GM12878 (cell line): ENCODE measurements at regions not wholly inside any gene's neighbourhood (a gene's known extent, or its start where the extent isn't known, plus 50 kb on each side); places are given as distances from the start of the nearest gene placed in this dataset.

Source experiments
- ATAC-seq: fragments of 200-7000 bp; cut with Tn5 transposase; 3 replicates; pipeline ENCODE4 v1.9.1; 2020; ENCODE audit warnings: mild to moderate bottlenecking, moderate library complexity
- BruUV-seq: library from RNA; stranded (reverse); fragments of 400-500 nt; replicated peaks from 2 replicates; lab custom pipeline; 2021; lab: Mats Ljungman, UMichigan
- CTCF ChIA-PET: fragments of 300-600 bp; sonication (Branson Sonifier 250); formaldehyde crosslinking; extraction: SDS; loops from one replicate; lab custom pipeline; 2021; ENCODE audit warnings: inconsistent platforms; lab: Yijun Ruan, JAX
- POLR2A ChIA-PET: fragments of 350-600 bp; formaldehyde crosslinking; extraction: SDS; loops from one replicate; lab custom pipeline; 2021; ENCODE audit warnings: inconsistent platforms; lab: Charles Lee
- RAD21 ChIA-PET: fragments of 300-600 bp; sonication (Branson Sonifier 250); formaldehyde crosslinking; loops from one replicate; lab custom pipeline; 2023; ENCODE audit warnings: antibody characterized with exemption; ENCODE audit not compliant: unreplicated experiment; lab: Charles Lee
- SMC1A ChIA-PET: fragments of 300-600 bp; sonication (Branson Sonifier 250); formaldehyde crosslinking; loops from one replicate; lab custom pipeline; 2023; ENCODE audit not compliant: unreplicated experiment, uncharacterized antibody; lab: Charles Lee
- DNase-seq: peaks from one replicate; pipeline ENCODE4 v3.0.0-alpha.2; 2011; ENCODE audit warnings: low read depth, low spot score
- FAIRE-seq: peaks from 3 replicates; lab custom pipeline; 2011; peaks lifted over from hg19 to GRCh38; lab: Jason Lieb, UNC
- H2AFZ ChIP-seq: 2 replicates; pipeline ENCODE4 v1.6.0; 2011; ENCODE audit warnings: low read depth, low read length, control low read depth; ENCODE audit not compliant: control insufficient read depth
- H3K27ac ChIP-seq: 2 replicates; pipeline ENCODE4 v1.5.1; 2011; ENCODE audit warnings: control low read depth; ENCODE audit not compliant: control insufficient read depth, insufficient read depth
- H3K27me3 ChIP-seq, 2 experiments: replicated peaks in 1 of 2; 2 replicates each; pipeline versions ENCODE4 v1.6.0 to v1.6.1; 2011; ENCODE audit warnings: low read length in 1 of 2; ENCODE audit not compliant: control insufficient read depth in 2 of 2, insufficient read depth in 2 of 2
- H3K36me3 ChIP-seq, 2 experiments: 2 replicates each; pipeline ENCODE4 v1.5.1; 2011; ENCODE audit warnings: low read length in 1 of 2; ENCODE audit not compliant: control insufficient read depth in 2 of 2, insufficient read depth in 2 of 2
- H3K4me1 ChIP-seq: 2 replicates; pipeline ENCODE4 v1.6.1; 2011; ENCODE audit warnings: mild to moderate bottlenecking, low read length, moderate library complexity, mixed read lengths; ENCODE audit not compliant: control insufficient read depth, insufficient read depth
- H3K4me2 ChIP-seq: 2 replicates; pipeline ENCODE4 v1.6.0; 2011; ENCODE audit warnings: control low read depth; ENCODE audit not compliant: control insufficient read depth, insufficient read depth
- H3K4me3 ChIP-seq: fragments of 200-600 bp; sonication (generic); 2 replicates; pipeline ENCODE4 v1.5.1; 2016
- H3K79me2 ChIP-seq: 2 replicates; pipeline ENCODE4 v1.6.0; 2011; ENCODE audit warnings: low read length; ENCODE audit not compliant: control insufficient read depth, insufficient read depth
- H3K9ac ChIP-seq: 2 replicates; pipeline ENCODE4 v1.8.0; 2011; ENCODE audit warnings: low read length, control low read depth, mixed read lengths; ENCODE audit not compliant: control insufficient read depth, insufficient read depth
- H3K9me3 ChIP-seq: replicated peaks from 3 replicates; pipeline ENCODE4 v1.5.1; 2011; ENCODE audit warnings: mild to moderate bottlenecking, low read length; ENCODE audit not compliant: control insufficient read depth, insufficient read depth
- H4K20me1 ChIP-seq: 2 replicates; pipeline ENCODE4 v1.6.0; 2011; ENCODE audit not compliant: control insufficient read depth, insufficient read depth
- ASH2L ChIP-seq: fragments of 300-600, 200-600 bp; sonication (generic); IDR thresholded peaks from 2 replicates; pipeline ENCODE4 v1.6.1; 2017; ENCODE audit warnings: low read depth, mild to moderate bottlenecking, borderline replicate concordance
- CBX5 ChIP-seq: sonication (generic); IDR thresholded peaks from 2 replicates; pipeline ENCODE4 v1.6.1; 2016; ENCODE audit warnings: low read depth, moderate library complexity, mild to moderate bottlenecking, inconsistent platforms
- DPF2 ChIP-seq: fragments of 450-650 bp; IDR thresholded peaks from 2 replicates; pipeline ENCODE4 v1.6.1; 2017; ENCODE audit warnings: mild to moderate bottlenecking
- KDM1A ChIP-seq: fragments of 200-600 bp; sonication (generic); IDR thresholded peaks from 2 replicates; pipeline ENCODE4 v1.6.1; 2016; ENCODE audit warnings: borderline replicate concordance
- NBN ChIP-seq: fragments of 450-650 bp; IDR thresholded peaks from 2 replicates; pipeline ENCODE4 v1.6.1; 2016
- POLR2A ChIP-seq: IDR thresholded peaks from 2 replicates; pipeline ENCODE4 v1.6.1; 2011; ENCODE audit warnings: low read depth, mild to moderate bottlenecking, low read length
- SIN3A ChIP-seq: IDR thresholded peaks from 2 replicates; pipeline ENCODE4 v1.6.1; 2012; ENCODE audit warnings: low read depth, low read length, improper control_type of control experiment
- SP1 ChIP-seq: IDR thresholded peaks from one replicate; pipeline ENCODE4 v1.6.1; 2011; ENCODE audit warnings: low read depth, low read length
- SUZ12 ChIP-seq: fragments of 200-600 bp; sonication (generic); IDR thresholded peaks from one replicate; pipeline ENCODE4 v1.6.1; 2018; ENCODE audit warnings: antibody characterized with exemption, mild to moderate bottlenecking; ENCODE audit not compliant: unreplicated experiment
- USF1 ChIP-seq: IDR thresholded peaks from 2 replicates; pipeline ENCODE4 v1.6.1; 2011; ENCODE audit warnings: borderline replicate concordance, low read depth, mild to moderate bottlenecking, moderate library complexity, mixed read lengths, low read length; ENCODE audit not compliant: insufficient read depth; ENCODE audit errors: extremely low read length
- ZBTB33 ChIP-seq: fragments of 450-650 bp; IDR thresholded peaks from 2 replicates; pipeline ENCODE4 v1.6.1; 2017; ENCODE audit warnings: mild to moderate bottlenecking
- WGBS: methylation state at CpG from one replicate; pipeline ENCODE4 v1.1.6; 2016; ENCODE audit warnings: low lambda C conversion rate; ENCODE audit not compliant: insufficient replicate concordance, insufficient coverage; ENCODE audit errors: missing lambda C conversion rate; 5-methylcytosine and 5-hydroxymethylcytosine counted together
- in situ Hi-C: fragments of 300-500 bp; cut with MboI; formaldehyde crosslinking; loops from 9 replicates; pipeline ENCODE4 v1.14.3; 2018; ENCODE audit warnings: mixed read lengths
- intact Hi-C: fragments of 100-400 bp; cut with micrococcal nuclease; formaldehyde crosslinking; loops from one replicate; pipeline ENCODE4 v1.14.2; 2022; ENCODE audit not compliant: unreplicated experiment

GRCh38 chr9:73270967-73271721 is 119.5 kb downstream of the ANXA1 start:
- 22% methylated on average over 3 of the region's 3 CpGs for WGBS
- Histone ChIP-seq H3K4me3 (no peak overlapping the region), H3K9ac (no peak overlapping the region), H4K20me1 (no peaks in the 10 kb centered on the region), H3K9me3 (no peaks in the 10 kb centered on the region), H3K79me2 (no peaks in the 10 kb centered on the region), H2AFZ (no peak overlapping the region), H3K27ac (no peak overlapping the region), H3K4me2 (no peak overlapping the region), H3K36me3 (no peaks in the 10 kb centered on the region), H3K27me3 (no peaks in the 10 kb centered on the region), H3K4me1 (no peaks in the 10 kb centered on the region)
- CTCF ChIA-PET = interaction anchor here (1.3 to 4.0 kb wide), 3 partner anchors 70 to 298 kb away, joined by 4 to 28 read pairs (median 27); no protein-coding TSS in a partner anchor
- SMC1A ChIA-PET = interaction anchor here (0.6 to 4.3 kb wide), 3 partner anchors 25 to 478 kb away, joined by 3 to 21 read pairs (median 4); no protein-coding TSS in a partner anchor
- DNase-seq = no peak
- BruUV-seq = no TSS peak
- intact Hi-C loops = loop anchor here (10.0 kb wide), 1 partner anchor 294 kb away; no protein-coding TSS in a partner anchor
- no peak for FAIRE-seq
- TF ChIP-seq SUZ12 (no peak), DPF2 (no peak), SP1 (no peak), SIN3A (no peak), ZBTB33 (no peak), POLR2A (no peak), USF1 (no peak), KDM1A (no peak), ASH2L (no peak), CBX5 (no peak), NBN (no peak)
- no peak for ATAC-seq
- in situ Hi-C loops = no loop called here
- POLR2A ChIA-PET = no interaction called here
- RAD21 ChIA-PET = interaction anchor here (3.2 kb wide), 1 partner anchor 295 kb away, joined by 12 read pairs; no protein-coding TSS in a partner anchor
